NCI-H2107 treated with DMSO at 0.1 percent for 48 hours (cell line): ENCODE measurements at regions not wholly inside any gene's neighbourhood (a gene's known extent, or its start where the extent isn't known, plus 50 kb on each side); places are given as distances from the start of the nearest gene placed in this dataset.

Experiments used
- DNase-seq: peaks from one replicate; lab custom pipeline; 2025; ENCODE audit not compliant: unreplicated experiment; lab: John Stamatoyannopoulos, UW

GRCh38 chr4:45795135-45795534, 328.7 kb downstream of the GABRG1 start:
- no peak for DNase-seq

GRCh38 chr4:45778514-45778913, 345.3 kb downstream of the GABRG1 start:
- DNase-seq = no peak

DNA sequence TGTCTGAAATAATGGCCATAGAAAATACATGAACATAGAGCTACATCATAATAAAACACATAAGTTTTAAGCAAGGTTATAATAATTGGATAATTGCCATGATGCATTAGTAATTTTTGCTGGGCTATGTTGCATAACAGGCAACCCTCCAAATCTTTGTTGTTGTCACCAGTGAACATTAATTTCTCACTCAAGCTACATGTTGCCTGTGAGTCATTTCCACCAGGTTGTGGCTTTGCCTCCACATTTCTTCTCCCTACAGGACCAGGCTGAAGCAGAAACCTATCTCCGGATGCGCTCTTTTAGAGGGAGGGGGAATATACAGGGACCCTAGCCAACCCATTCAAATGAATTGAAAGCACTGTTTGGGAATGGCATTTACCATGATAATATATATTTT, 347.7 kb downstream of the GABRG1 start:
- no peak for DNase-seq

GRCh38 chr4:45770958-45771357, 352.9 kb downstream of the GABRG1 start:
- no peak for DNase-seq

GRCh38 chr4:45765521-45765920, 358.3 kb downstream of the GABRG1 start:
- DNase-seq = no peak

DNA sequence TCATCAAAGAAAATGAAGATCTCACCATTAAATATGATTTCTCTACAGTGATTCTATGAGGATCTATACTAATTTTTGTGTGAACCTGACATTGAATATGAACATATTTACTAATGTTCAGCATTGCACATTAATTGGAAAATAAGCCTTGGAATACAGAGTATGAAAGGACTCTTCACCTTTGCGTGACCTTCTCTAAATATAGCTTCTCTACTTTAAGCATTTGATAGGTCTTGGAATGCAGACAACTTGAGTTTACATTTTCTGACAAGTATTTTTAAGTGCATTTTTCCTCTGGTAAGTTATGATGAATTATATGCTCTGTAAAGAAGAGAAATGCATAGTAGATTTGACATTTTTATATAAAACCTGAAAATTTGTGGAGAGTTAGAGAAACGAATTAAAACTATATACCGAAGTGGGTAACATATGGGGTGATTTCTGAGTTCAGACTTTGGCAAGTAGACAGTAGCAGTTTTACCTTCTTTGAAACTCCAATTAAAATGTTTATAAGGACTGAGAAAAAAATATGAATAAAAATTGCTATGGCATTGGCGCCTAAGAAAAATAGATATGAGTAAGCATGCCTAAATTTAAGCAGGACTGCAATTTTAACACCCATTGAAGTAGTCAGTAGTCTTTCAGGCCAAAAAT, 371.9 kb downstream of the GABRG1 start:
- DNase-seq = no peak

DNA sequence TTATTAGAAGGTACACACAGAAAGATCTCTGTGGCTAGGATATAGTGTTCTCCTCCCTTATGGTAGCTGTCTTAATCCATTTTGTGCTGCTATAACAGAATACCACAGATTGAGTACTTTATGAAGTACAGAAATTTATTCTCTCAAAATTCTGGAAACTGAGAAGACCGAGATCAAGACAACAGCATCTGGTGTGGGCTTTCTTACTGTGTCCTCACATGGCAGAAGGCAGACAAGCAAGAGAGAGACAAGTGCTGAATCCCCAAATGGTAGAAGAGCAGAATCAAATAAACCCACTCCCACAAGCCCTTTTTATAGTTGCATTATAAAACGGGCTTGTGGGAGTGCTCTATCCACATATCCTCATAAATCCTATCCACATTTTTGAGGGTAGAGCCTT, 373.1 kb downstream of the GABRG1 start:
- DNase-seq = no peak

- DNase-seq = no peak
These were observed 378.1 kb downstream of the GABRG1 start for GRCh38 chr4:45745741-45746140.

- DNase-seq = no peak
These were observed 382.0 kb downstream of the GABRG1 start for GRCh38 chr4:45741897-45742296.

- DNase-seq = no peak
These were observed 391.7 kb downstream of the GABRG1 start for GRCh38 chr4:45732161-45732560.

DNA sequence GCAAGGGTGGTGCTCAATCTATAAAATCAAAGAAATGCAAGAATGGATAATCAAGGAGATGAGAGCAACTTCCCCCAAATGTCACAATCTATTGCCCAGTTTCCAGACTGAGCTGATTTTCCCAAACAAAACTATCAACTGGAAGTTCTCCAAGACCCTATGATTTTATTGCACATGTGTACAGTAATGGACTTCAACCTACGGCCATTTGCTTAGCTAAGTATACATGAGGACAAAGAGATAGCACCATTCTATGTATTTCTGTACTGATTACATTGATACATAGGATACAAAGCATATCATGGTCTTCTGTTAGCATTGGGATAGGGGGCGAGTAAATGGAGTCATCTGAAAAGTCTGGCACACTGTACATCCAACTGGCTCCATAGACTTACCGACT, 407.8 kb downstream of the GABRG1 start:
- DNase-seq = no peak

- no peak for DNase-seq
These were observed 409.9 kb downstream of the GABRG1 start for GRCh38 chr4:45713996-45714395.

- DNase-seq = no peak
These were observed 422.2 kb downstream of the GABRG1 start for GRCh38 chr4:45701621-45702020.

DNA sequence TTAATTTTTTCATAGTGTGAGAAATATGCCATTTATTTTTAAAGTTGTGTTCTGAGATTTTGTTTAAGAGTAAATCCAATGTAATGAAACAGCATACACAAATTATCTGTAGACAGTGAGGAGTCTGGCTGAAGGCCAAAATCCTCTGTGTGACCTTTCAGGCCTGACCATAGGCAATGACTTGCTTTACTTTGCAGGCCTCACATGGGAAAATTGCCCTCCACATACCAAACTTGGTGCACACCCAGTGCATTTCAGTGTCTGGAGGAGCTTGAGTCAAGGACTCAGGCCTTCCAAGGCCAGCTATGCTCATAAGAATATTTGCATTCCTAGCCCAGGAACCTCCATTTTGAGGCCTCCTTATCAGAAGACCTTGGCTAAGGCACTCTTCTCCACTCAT, 430.1 kb downstream of the GABRG1 start:
- DNase-seq = no peak

DNA sequence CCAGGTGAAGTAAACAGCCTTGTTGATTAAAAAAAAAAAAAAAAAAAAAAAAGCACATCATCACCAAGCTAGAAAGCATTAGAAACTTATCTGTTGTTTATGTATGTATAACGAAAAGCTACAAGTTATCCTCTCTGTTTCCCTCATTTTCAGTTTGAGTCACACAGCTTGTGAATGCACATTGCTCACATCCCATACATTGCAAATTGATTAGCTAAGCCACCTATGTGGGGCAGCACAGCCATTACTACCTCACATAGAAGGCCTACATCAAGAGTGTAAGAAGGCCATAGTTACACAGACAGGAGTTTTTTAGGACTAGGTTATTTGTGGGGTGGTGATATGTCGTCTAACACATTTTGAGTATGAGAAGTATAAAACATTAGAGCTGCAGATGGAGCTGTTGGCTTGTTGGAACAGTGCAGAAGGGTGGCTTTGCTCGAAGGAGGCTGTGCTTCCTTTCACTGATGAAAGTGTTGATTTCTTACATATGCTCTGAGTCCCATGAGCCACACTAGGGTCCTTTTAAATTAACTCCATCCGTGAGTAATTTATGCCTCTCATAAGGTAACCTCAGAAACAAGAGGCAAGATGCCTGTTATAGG, 431.6 kb downstream of the GABRG1 start:
- DNase-seq = no peak

DNA sequence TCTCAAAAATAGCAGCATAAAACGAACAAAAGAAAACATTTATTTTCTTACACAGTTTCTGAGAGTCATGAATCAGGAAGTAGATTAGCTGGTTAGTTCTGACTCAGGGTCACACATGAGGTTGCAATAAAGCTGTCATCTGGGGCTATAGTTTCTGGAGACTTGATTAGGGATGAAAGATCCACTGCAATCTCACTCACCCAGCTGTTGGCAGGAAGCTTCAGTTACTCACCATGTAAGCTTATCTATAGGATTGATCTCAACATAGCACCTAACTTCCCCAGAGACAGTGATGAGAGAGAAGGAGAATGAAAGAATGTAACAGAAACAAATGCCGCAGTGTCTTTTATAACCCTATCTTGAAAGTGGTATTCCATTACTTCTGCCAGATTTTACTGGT, 435.5 kb downstream of the GABRG1 start:
- no peak for DNase-seq

DNA sequence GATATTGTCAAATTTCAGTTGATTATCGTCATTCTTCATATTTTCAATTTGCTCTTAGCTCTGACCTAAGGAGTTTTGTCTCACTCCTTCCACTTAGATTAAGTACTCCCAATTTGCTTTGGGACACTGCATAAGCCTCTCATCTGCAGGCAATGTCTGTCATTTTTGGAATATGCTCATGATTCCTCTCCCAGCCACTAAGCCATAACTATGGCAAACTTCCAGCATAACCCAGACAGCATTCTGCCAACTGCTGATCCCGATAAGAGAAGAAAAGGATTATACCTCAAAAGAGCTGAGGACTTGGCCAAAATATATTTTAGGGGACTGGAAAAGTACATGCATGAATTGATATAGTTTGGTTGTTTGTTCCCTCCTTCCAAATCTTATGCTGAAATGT, 444.4 kb downstream of the GABRG1 start:
- no peak for DNase-seq

DNA sequence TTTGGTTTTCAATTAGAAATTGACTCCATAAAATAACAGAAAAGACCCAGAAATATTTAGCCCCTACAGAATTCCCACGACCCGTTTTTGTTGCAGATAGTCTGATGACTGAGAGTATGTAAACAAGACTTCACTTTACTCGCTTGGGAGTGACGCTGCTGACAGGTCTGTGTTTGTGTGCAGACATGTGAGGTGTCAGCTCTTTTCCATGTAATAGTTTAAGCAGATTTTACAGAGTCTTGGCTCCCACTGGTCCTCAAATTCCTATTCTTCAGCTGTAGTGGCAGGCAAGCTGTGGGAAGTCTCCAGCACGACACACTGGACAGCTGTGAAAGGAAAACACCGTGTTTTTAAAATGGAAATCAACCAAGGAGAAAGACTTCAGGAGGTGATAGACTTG, 455.7 kb downstream of the GABRG1 start:
- DNase-seq = no peak

DNA sequence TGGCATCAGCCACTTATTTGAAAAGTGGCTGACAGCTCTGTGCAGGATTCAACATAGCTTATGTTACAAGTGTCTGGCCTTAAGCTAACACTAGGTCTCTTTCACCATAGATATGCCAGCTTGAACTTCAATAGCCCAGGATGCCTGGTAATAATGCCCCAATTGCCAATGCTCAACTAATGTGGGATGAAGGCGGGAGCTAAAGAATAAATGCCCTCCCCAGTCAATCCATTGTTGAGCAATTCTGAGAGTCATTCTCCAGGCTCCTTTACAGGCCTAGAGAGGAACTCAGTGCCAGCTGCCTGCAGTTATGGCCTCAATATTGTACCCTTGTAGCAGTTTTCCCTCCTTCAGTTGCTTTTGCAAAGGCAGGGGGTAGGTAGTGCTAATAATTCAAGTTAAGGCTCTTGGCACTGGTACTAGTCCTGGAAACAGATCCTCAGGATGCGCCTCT, 460.2 kb downstream of the GABRG1 start:
- DNase-seq = no peak

DNA sequence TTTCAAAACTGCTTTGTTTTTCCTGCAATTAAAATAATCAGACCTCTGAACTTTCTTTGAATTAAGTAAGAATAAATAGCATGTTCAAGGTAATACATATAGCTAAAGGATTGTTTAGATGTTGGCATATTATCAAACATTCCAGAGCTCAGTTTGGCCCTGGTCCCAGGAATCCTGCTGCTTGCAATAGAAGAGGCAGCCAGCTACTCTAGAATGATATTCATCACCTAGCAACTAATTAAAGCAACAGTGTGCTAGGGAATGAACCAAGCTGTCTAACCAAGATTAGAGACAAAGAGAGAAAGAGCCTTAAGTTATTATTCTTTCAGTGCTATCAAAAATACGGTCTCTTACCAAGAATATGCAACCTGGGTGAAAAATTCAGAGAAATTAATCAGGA, 460.9 kb downstream of the GABRG1 start:
- no peak for DNase-seq

DNA sequence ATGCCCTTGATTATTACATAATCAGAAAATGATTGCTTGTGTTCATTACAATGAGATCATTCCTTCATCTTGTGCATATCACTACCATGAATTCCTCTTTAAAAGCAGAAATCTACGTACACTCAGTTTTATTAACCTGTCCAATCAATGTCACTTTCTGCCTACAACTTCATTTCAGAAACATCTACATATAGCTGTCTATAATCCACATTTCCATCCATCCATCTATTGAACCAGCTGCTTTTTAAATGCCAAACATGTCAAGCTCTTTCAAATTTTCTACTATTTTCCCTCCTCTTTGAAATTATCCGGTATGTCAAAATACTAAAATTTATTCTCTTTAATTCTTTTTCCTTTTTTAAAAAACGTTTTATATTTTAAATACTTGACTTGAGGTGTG, 462.0 kb downstream of the GABRG1 start:
- DNase-seq = no peak

DNA sequence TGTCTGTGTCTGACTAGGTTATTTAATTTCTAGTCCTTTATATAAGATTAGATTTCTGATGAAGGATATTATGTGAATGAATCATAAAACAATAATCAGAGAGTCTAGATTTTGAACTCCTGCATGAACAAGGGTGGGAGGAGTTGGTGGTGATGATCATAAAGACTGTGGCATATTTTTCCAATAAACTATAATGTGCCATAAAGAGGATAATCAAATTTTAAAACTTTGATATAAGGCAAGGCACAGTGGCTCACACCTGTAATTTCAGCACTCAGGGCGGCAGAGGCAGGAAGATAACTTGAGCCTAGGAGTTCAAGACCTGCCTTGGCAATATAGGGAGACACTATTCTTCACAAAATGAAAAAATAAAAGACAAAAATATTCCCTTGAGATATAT, 473.3 kb downstream of the GABRG1 start:
- no peak for DNase-seq

GRCh38 chr4:45648846-45649245, 475.0 kb downstream of the GABRG1 start:
- no peak for DNase-seq
